GM12878 (cell line): ENCODE measurements at regions not wholly inside any gene's neighbourhood (a gene's known extent, or its start where the extent isn't known, plus 50 kb on each side); places are given as distances from the start of the nearest gene placed in this dataset.
"Not testable (repeated sequence)": the region's sequence is repeated elsewhere in the genome, so short reads cannot be mapped to it uniquely, and the experiment has no call there.

Experiments used
- ATAC-seq: fragments of 200-7000 bp; cut with Tn5 transposase; 3 replicates; pipeline ENCODE4 v1.9.1; 2020; ENCODE audit warnings: mild to moderate bottlenecking, moderate library complexity
- BruUV-seq: library from RNA; stranded (reverse); fragments of 400-500 nt; replicated peaks from 2 replicates; lab custom pipeline; 2021; lab: Mats Ljungman, UMichigan
- CTCF ChIA-PET: fragments of 300-600 bp; sonication (Branson Sonifier 250); formaldehyde crosslinking; extraction: SDS; loops from one replicate; lab custom pipeline; 2021; ENCODE audit warnings: inconsistent platforms; lab: Yijun Ruan, JAX
- POLR2A ChIA-PET: fragments of 350-600 bp; formaldehyde crosslinking; extraction: SDS; loops from one replicate; lab custom pipeline; 2021; ENCODE audit warnings: inconsistent platforms; lab: Charles Lee
- RAD21 ChIA-PET: fragments of 300-600 bp; sonication (Branson Sonifier 250); formaldehyde crosslinking; loops from one replicate; lab custom pipeline; 2023; ENCODE audit warnings: antibody characterized with exemption; ENCODE audit not compliant: unreplicated experiment; lab: Charles Lee
- SMC1A ChIA-PET: fragments of 300-600 bp; sonication (Branson Sonifier 250); formaldehyde crosslinking; loops from one replicate; lab custom pipeline; 2023; ENCODE audit not compliant: unreplicated experiment, uncharacterized antibody; lab: Charles Lee
- DNase-seq: peaks from one replicate; pipeline ENCODE4 v3.0.0-alpha.2; 2011; ENCODE audit warnings: low read depth, low spot score
- FAIRE-seq: peaks from 3 replicates; lab custom pipeline; 2011; peaks lifted over from hg19 to GRCh38; lab: Jason Lieb, UNC
- H2AFZ ChIP-seq: 2 replicates; pipeline ENCODE4 v1.6.0; 2011; ENCODE audit warnings: low read depth, low read length, control low read depth; ENCODE audit not compliant: control insufficient read depth
- H3K27ac ChIP-seq: 2 replicates; pipeline ENCODE4 v1.5.1; 2011; ENCODE audit warnings: control low read depth; ENCODE audit not compliant: control insufficient read depth, insufficient read depth
- H3K27me3 ChIP-seq, 2 experiments: replicated peaks in 1 of 2; 2 replicates each; pipeline versions ENCODE4 v1.6.0 to v1.6.1; 2011; ENCODE audit warnings: low read length in 1 of 2; ENCODE audit not compliant: control insufficient read depth in 2 of 2, insufficient read depth in 2 of 2
- H3K36me3 ChIP-seq, 2 experiments: 2 replicates each; pipeline ENCODE4 v1.5.1; 2011; ENCODE audit warnings: low read length in 1 of 2; ENCODE audit not compliant: control insufficient read depth in 2 of 2, insufficient read depth in 2 of 2
- H3K4me1 ChIP-seq: 2 replicates; pipeline ENCODE4 v1.6.1; 2011; ENCODE audit warnings: mild to moderate bottlenecking, low read length, moderate library complexity, mixed read lengths; ENCODE audit not compliant: control insufficient read depth, insufficient read depth
- H3K4me2 ChIP-seq: 2 replicates; pipeline ENCODE4 v1.6.0; 2011; ENCODE audit warnings: control low read depth; ENCODE audit not compliant: control insufficient read depth, insufficient read depth
- H3K4me3 ChIP-seq: fragments of 200-600 bp; sonication (generic); 2 replicates; pipeline ENCODE4 v1.5.1; 2016
- H3K79me2 ChIP-seq: 2 replicates; pipeline ENCODE4 v1.6.0; 2011; ENCODE audit warnings: low read length; ENCODE audit not compliant: control insufficient read depth, insufficient read depth
- H3K9ac ChIP-seq: 2 replicates; pipeline ENCODE4 v1.8.0; 2011; ENCODE audit warnings: low read length, control low read depth, mixed read lengths; ENCODE audit not compliant: control insufficient read depth, insufficient read depth
- H3K9me3 ChIP-seq: replicated peaks from 3 replicates; pipeline ENCODE4 v1.5.1; 2011; ENCODE audit warnings: mild to moderate bottlenecking, low read length; ENCODE audit not compliant: control insufficient read depth, insufficient read depth
- H4K20me1 ChIP-seq: 2 replicates; pipeline ENCODE4 v1.6.0; 2011; ENCODE audit not compliant: control insufficient read depth, insufficient read depth
- BCL3 ChIP-seq: IDR thresholded peaks from 2 replicates; pipeline ENCODE4 v1.6.1; 2011; ENCODE audit warnings: borderline replicate concordance, low read depth, mild to moderate bottlenecking, moderate library complexity, low read length; ENCODE audit not compliant: insufficient read depth, poor library complexity, severe bottlenecking
- BMI1 ChIP-seq: fragments of 450-650 bp; IDR thresholded peaks from 2 replicates; pipeline ENCODE4 v1.6.1; 2016; ENCODE audit warnings: mild to moderate bottlenecking, moderate library complexity, borderline replicate concordance
- CEBPB ChIP-seq, 2 experiments: fragments of 150-350 bp in 1 of 2; IDR thresholded peaks; 2 replicates each; pipeline ENCODE4 v1.6.1; 2012 to 2014; ENCODE audit warnings: low read depth in 2 of 2, low read length in 2 of 2, borderline replicate concordance in 1 of 2, inconsistent platforms in 1 of 2
- CHD2 ChIP-seq: IDR thresholded peaks from 2 replicates; pipeline ENCODE4 v1.6.1; 2011; ENCODE audit warnings: low read depth, low read length, improper control_type of control experiment, borderline replicate concordance
- MYB ChIP-seq: fragments of 150-350 bp; IDR thresholded peaks from 2 replicates; pipeline ENCODE4 v1.6.1; 2014; ENCODE audit warnings: mild to moderate bottlenecking, low read depth, low read length, borderline replicate concordance
- NFYA ChIP-seq: IDR thresholded peaks from 2 replicates; pipeline ENCODE4 v1.6.1; 2011; ENCODE audit warnings: low read depth, mild to moderate bottlenecking, low read length, improper control_type of control experiment, borderline replicate concordance
- POU2F2 ChIP-seq: IDR thresholded peaks from 3 replicates; pipeline ENCODE4 v1.6.1; 2011; ENCODE audit warnings: low read depth, mild to moderate bottlenecking, low read length, borderline replicate concordance
- RUNX3 ChIP-seq: IDR thresholded peaks from 2 replicates; pipeline ENCODE4 v1.6.1; 2012; ENCODE audit warnings: low read length, inconsistent platforms
- SMAD1 ChIP-seq: fragments of 450-650 bp; IDR thresholded peaks from 2 replicates; pipeline ENCODE4 v1.6.1; 2018; ENCODE audit warnings: mild to moderate bottlenecking, low read depth; ENCODE audit not compliant: partially characterized antibody
- TAF1 ChIP-seq: IDR thresholded peaks from 2 replicates; pipeline ENCODE4 v1.6.1; 2011; ENCODE audit warnings: mild to moderate bottlenecking, low read depth, low read length, borderline replicate concordance
- WGBS: methylation state at CpG from one replicate; pipeline ENCODE4 v1.1.6; 2016; ENCODE audit warnings: low lambda C conversion rate; ENCODE audit not compliant: insufficient replicate concordance, insufficient coverage; ENCODE audit errors: missing lambda C conversion rate; 5-methylcytosine and 5-hydroxymethylcytosine counted together
- in situ Hi-C: fragments of 300-500 bp; cut with MboI; formaldehyde crosslinking; loops from 9 replicates; pipeline ENCODE4 v1.14.3; 2018; ENCODE audit warnings: mixed read lengths
- intact Hi-C: fragments of 100-400 bp; cut with micrococcal nuclease; formaldehyde crosslinking; loops from one replicate; pipeline ENCODE4 v1.14.2; 2022; ENCODE audit not compliant: unreplicated experiment
- TF ChIP-seq, protein P1 (sequence below): fragments of 450-650 bp; IDR thresholded peaks from 2 replicates; pipeline ENCODE4 v1.6.1; 2016; ENCODE audit warnings: mild to moderate bottlenecking, moderate library complexity, borderline replicate concordance

DNA sequence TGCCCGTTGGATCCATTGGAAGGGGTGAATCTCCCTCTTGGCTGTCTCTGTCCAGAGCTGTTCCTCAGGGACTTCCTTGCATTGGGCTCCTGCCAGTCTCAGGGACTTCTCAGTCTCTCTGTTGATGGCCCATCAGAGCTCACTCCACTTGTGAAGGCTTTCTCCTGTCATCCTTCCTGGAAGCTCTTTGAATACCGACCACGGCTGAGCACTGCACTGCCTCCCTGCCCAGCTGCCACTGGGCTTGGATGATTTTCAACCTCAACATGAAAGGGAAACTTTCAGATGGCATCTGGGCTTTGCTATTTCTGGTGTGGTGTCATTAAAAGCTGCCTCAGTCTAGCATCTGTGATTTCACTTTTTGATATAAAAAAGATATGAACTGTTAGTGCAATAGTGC, 66.1 kb upstream of the ANKRD10 start (continued):
- TF ChIP-seq TAF1 (no peak), NFYA (no peak), SMAD1 (no peak), CHD2 (no peak)

- POLR2A ChIA-PET, H4K20me1 ChIP-seq, H2AFZ ChIP-seq, H3K36me3 ChIP-seq, CTCF ChIA-PET, H3K27me3 ChIP-seq, H3K79me2 ChIP-seq, FAIRE-seq, H3K9me3 ChIP-seq, H3K4me1 ChIP-seq, DNase-seq, intact Hi-C loops, H3K9ac ChIP-seq, H3K4me2 ChIP-seq, BruUV-seq, H3K4me3 ChIP-seq, H3K27ac ChIP-seq, in situ Hi-C loops, ATAC-seq, RAD21 ChIA-PET: not testable (repeated sequence)
- SMC1A ChIA-PET = interaction anchor here (0.6 to 1.4 kb wide), 2 partner anchors 35 to 150 kb away, joined by 3 to 5 read pairs; no protein-coding TSS in a partner anchor
- WGBS = 13% methylated on average over 5 of the region's 5 CpGs
Observed at GRCh38 chr13:110979149-110979548, 64.3 kb upstream of the ANKRD10 start.

DNA sequence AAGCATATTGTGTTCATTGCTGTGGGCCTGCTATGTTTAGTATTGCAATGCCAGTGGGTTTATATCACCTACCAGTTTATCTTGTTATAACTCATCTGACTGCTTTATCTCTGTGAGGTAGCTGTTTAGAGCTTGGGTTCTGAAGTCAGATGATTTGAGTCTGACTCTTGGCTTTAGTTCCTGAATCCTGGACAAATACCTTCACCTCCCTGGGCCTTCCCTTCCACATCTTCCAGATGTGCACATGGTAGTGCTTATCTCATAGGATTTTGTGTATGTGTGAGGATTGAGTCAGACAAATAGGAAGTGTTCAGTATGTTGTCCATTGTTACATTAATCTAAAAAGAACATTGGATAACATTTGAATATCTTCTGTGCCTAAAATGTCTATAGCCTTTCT, 63.5 kb upstream of the ANKRD10 start:
- ChIA-PET POLR2A (no interaction called here), SMC1A (no interaction called here), RAD21 (no interaction called here), CTCF (no interaction called here)
- Histone ChIP-seq H2AFZ (no peak overlapping the region), H3K9me3 (peaks cover 3% of the 10 kb centered on the region; the same call in 2 of the 3 replicates), H3K27ac (no peak overlapping the region), H3K4me3 (no peak overlapping the region), H3K9ac (no peak overlapping the region), H3K79me2 (no peaks in the 10 kb centered on the region), H3K27me3 (no peaks in the 10 kb centered on the region), H3K4me2 (no peak overlapping the region), H3K36me3 (no peaks in the 10 kb centered on the region), H4K20me1 (no peaks in the 10 kb centered on the region), H3K4me1 (no peaks in the 10 kb centered on the region)
- no peak for ATAC-seq
- no peak for DNase-seq
- BruUV-seq = no TSS peak
- no peak for FAIRE-seq
- in situ Hi-C loops = no loop called here
- intact Hi-C loops = no loop called here
- TF ChIP-seq BCL3 (no peak), RUNX3 (no peak), CEBPB (IDR thresholded peaks at IDR 0.05; ENCODE audit: borderline replicate concordance in 1 of 2, low read depth in 2 of 2, low read length in 2 of 2) (no peak), POU2F2 (no peak), SMAD1 (no peak), MYB (no peak), BMI1 (no peak)
- TF ChIP-seq, protein P1, sequence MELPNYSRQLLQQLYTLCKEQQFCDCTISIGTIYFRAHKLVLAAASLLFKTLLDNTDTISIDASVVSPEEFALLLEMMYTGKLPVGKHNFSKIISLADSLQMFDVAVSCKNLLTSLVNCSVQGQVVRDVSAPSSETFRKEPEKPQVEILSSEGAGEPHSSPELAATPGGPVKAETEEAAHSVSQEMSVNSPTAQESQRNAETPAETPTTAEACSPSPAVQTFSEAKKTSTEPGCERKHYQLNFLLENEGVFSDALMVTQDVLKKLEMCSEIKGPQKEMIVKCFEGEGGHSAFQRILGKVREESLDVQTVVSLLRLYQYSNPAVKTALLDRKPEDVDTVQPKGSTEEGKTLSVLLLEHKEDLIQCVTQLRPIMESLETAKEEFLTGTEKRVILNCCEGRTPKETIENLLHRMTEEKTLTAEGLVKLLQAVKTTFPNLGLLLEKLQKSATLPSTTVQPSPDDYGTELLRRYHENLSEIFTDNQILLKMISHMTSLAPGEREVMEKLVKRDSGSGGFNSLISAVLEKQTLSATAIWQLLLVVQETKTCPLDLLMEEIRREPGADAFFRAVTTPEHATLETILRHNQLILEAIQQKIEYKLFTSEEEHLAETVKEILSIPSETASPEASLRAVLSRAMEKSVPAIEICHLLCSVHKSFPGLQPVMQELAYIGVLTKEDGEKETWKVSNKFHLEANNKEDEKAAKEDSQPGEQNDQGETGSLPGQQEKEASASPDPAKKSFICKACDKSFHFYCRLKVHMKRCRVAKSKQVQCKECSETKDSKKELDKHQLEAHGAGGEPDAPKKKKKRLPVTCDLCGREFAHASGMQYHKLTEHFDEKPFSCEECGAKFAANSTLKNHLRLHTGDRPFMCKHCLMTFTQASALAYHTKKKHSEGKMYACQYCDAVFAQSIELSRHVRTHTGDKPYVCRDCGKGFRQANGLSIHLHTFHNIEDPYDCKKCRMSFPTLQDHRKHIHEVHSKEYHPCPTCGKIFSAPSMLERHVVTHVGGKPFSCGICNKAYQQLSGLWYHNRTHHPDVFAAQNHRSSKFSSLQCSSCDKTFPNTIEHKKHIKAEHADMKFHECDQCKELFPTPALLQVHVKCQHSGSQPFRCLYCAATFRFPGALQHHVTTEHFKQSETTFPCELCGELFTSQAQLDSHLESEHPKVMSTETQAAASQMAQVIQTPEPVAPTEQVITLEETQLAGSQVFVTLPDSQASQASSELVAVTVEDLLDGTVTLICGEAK = no peak
